Mesenchymal stem cell (in vitro differentiated cells and primary cell): ENCODE measurements at regions not wholly inside any gene's neighbourhood (a gene's known extent, or its start where the extent isn't known, plus 50 kb on each side); places are given as distances from the start of the nearest gene placed in this dataset.

Experiments used
- DNase-seq: peaks from one replicate; pipeline ENCODE4 v3.0.0-alpha.2; 2013
- H2AFZ ChIP-seq: one replicate; pipeline ENCODE4 v1.6.1; 2013; ENCODE audit warnings: low read depth, mild to moderate bottlenecking, control low read depth, inconsistent platforms, low read length, moderate library complexity
- H2AK5ac ChIP-seq: 2 replicates; pipeline ENCODE4 v1.6.1; 2013; ENCODE audit warnings: low read length, moderate library complexity, mild to moderate bottlenecking, inconsistent platforms; ENCODE audit not compliant: severe bottlenecking
- H2BK120ac ChIP-seq: one replicate; pipeline ENCODE4 v1.6.1; 2013; ENCODE audit warnings: low read depth, mild to moderate bottlenecking, inconsistent platforms, low read length, moderate library complexity
- H2BK12ac ChIP-seq, 2 experiments: one replicate each; pipeline ENCODE4 v1.6.1; 2013; ENCODE audit warnings: inconsistent platforms in 2 of 2, low read length in 2 of 2, mild to moderate bottlenecking in 2 of 2, moderate library complexity in 2 of 2, control low read depth in 1 of 2
- H2BK15ac ChIP-seq: one replicate; pipeline ENCODE4 v1.6.1; 2013; ENCODE audit warnings: mild to moderate bottlenecking, low read depth, inconsistent platforms; ENCODE audit not compliant: poor library complexity, severe bottlenecking
- H2BK5ac ChIP-seq: 2 replicates; pipeline ENCODE4 v1.6.1; 2013; ENCODE audit warnings: low read depth, mild to moderate bottlenecking, low read length, control low read depth, inconsistent platforms; ENCODE audit not compliant: poor library complexity, severe bottlenecking
- H3K14ac ChIP-seq, 2 experiments: one replicate each; pipeline ENCODE4 v1.6.1; 2013; ENCODE audit warnings: inconsistent platforms in 2 of 2, low read length in 2 of 2, control low read depth in 1 of 2, mild to moderate bottlenecking in 1 of 2, moderate library complexity in 1 of 2
- H3K18ac ChIP-seq, 2 experiments: one replicate each; pipeline ENCODE4 v1.6.1; 2013; ENCODE audit warnings: inconsistent platforms in 2 of 2, low read length in 2 of 2, control low read depth in 1 of 2, low read depth in 1 of 2, mild to moderate bottlenecking in 1 of 2
- H3K23ac ChIP-seq, 2 experiments: one replicate each; pipeline ENCODE4 v1.6.1; 2013; ENCODE audit warnings: inconsistent platforms in 2 of 2, low read length in 2 of 2, mild to moderate bottlenecking in 2 of 2, moderate library complexity in 2 of 2, control low read depth in 1 of 2
- H3K27ac ChIP-seq: 2 replicates; pipeline ENCODE4 v1.5.1; 2013; ENCODE audit warnings: mild to moderate bottlenecking, moderate library complexity, low read length, control low read depth, inconsistent platforms; ENCODE audit not compliant: poor library complexity, severe bottlenecking
- H3K27me3 ChIP-seq, 2 experiments: 2 replicates each; pipeline versions ENCODE4 v1.6.1 to v1.7.0; 2013; ENCODE audit warnings: low read length in 2 of 2, mild to moderate bottlenecking in 2 of 2, moderate library complexity in 2 of 2, control low read depth in 1 of 2, inconsistent platforms in 1 of 2; ENCODE audit not compliant: control insufficient read depth in 1 of 2, insufficient read depth in 1 of 2
- H3K36me3 ChIP-seq, 2 experiments: 2 replicates each; pipeline versions ENCODE4 v1.6.1 to v1.7.0; 2013; ENCODE audit warnings: low read length in 2 of 2, control low read depth in 1 of 2, inconsistent platforms in 1 of 2, low read depth in 1 of 2, mild to moderate bottlenecking in 1 of 2; ENCODE audit not compliant: insufficient read depth in 2 of 2, control insufficient read depth in 1 of 2
- H3K4ac ChIP-seq, 2 experiments: one replicate each; pipeline ENCODE4 v1.6.1; 2013; ENCODE audit warnings: inconsistent platforms in 2 of 2, low read length in 2 of 2, mild to moderate bottlenecking in 2 of 2, moderate library complexity in 2 of 2, control low read depth in 1 of 2, low read depth in 1 of 2
- H3K4me1 ChIP-seq: 2 replicates; pipeline ENCODE4 v1.6.1; 2013; ENCODE audit warnings: low read depth, low read length, control low read depth; ENCODE audit not compliant: control insufficient read depth, insufficient read depth
- H3K4me2 ChIP-seq: 2 replicates; pipeline ENCODE4 v1.6.1; 2013; ENCODE audit warnings: low read length, mild to moderate bottlenecking, inconsistent platforms; ENCODE audit not compliant: poor library complexity, severe bottlenecking
- H3K4me3 ChIP-seq, 2 experiments: 2 replicates each; pipeline versions ENCODE4 v1.5.1 to v1.7.0; 2013; ENCODE audit warnings: low read length in 2 of 2, mild to moderate bottlenecking in 2 of 2, control low read depth in 1 of 2, low read depth in 1 of 2; ENCODE audit not compliant: insufficient read depth in 1 of 2
- H3K79me1 ChIP-seq: replicated peaks from 2 replicates; pipeline ENCODE4 v1.6.1; 2013; ENCODE audit warnings: mild to moderate bottlenecking, control low read depth, low read length, inconsistent platforms; ENCODE audit not compliant: poor library complexity, severe bottlenecking
- H3K9ac ChIP-seq: 2 replicates; pipeline ENCODE4 v1.7.0; 2013; ENCODE audit warnings: mild to moderate bottlenecking, low read length, moderate library complexity
- H3K9me3 ChIP-seq: 2 replicates; pipeline ENCODE4 v1.7.0; 2013; ENCODE audit warnings: mild to moderate bottlenecking, low read length; ENCODE audit not compliant: control insufficient read depth
- H4K8ac ChIP-seq: one replicate; pipeline ENCODE4 v1.6.1; 2013; ENCODE audit warnings: inconsistent platforms, mild to moderate bottlenecking, low read length, moderate library complexity
- H4K91ac ChIP-seq: one replicate; pipeline ENCODE4 v1.6.1; 2013; ENCODE audit warnings: mild to moderate bottlenecking, low read length, inconsistent platforms
- WGBS: methylation state at CpG from one replicate; pipeline ENCODE4 v1.1.7; 2013; ENCODE audit warnings: mixed read lengths; 5-methylcytosine and 5-hydroxymethylcytosine counted together

DNA sequence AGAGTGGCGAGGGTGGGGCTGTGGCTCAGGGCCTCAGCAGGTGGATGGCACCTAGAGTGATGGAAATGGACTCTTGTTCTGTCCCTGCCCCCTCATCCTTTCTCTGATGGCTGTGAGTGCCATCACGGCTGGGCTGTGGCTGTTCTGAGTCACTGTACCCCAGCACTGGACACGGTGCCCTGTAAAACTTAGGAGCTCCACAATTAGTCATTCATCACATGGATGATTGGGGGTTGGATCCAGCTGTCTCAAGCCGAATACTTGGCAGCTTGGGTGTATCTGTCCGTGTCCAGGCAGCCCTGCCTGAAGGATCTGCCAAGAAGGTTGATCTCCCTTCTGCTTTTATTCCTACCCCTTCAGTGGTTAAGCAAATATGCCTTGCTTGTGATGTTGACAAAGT is 295.5 kb upstream of the EEF2KMT start:
- DNase-seq = no peak
- no peak overlapping the region for H3K14ac ChIP-seq
- no peak overlapping the region for H2BK15ac ChIP-seq
- no peaks in the 10 kb centered on the region for H3K36me3 ChIP-seq
- no peak overlapping the region for H3K4me3 ChIP-seq
- H3K23ac ChIP-seq = no peak overlapping the region
- H2AFZ ChIP-seq = no peak overlapping the region
- no peak overlapping the region for H4K91ac ChIP-seq
- no peak overlapping the region for H3K18ac ChIP-seq
- H3K79me1 ChIP-seq = no peaks in the 10 kb centered on the region
- WGBS = 39% methylated on average over 4 of the region's 5 CpGs
- no peak overlapping the region for H3K27ac ChIP-seq
- no peaks in the 10 kb centered on the region for H3K27me3 ChIP-seq
- H3K4me2 ChIP-seq = no peak overlapping the region
- H2BK120ac ChIP-seq = no peak overlapping the region
- H3K9me3 ChIP-seq = peaks cover 4% of the 10 kb centered on the region
- no peaks in the 10 kb centered on the region for H3K4me1 ChIP-seq
- H3K9ac ChIP-seq = no peak overlapping the region
- no peak overlapping the region for H2AK5ac ChIP-seq
- no peak overlapping the region for H2BK5ac ChIP-seq
- no peak overlapping the region for H2BK12ac ChIP-seq
- H3K4ac ChIP-seq = no peak overlapping the region
- no peak overlapping the region for H4K8ac ChIP-seq

GRCh38 chr16:5386989-5387388 is 289.4 kb upstream of the EEF2KMT start:
- Histone ChIP-seq H2BK15ac (no peak overlapping the region), H3K23ac (no peak overlapping the region), H3K79me1 (no peaks in the 10 kb centered on the region), H3K27ac (no peak overlapping the region), H3K9me3 (peaks cover 3% of the 10 kb centered on the region), H3K14ac (no peak overlapping the region), H3K4me2 (no peak overlapping the region), H2AFZ (no peak overlapping the region), H2BK120ac (no peak overlapping the region), H4K8ac (no peak overlapping the region), H3K9ac (no peak overlapping the region), H3K18ac (no peak overlapping the region), H4K91ac (no peak overlapping the region), H3K4me3 (no peak overlapping the region), H3K27me3 (no peaks in the 10 kb centered on the region), H2BK5ac (no peak overlapping the region), H2AK5ac (no peak overlapping the region), H3K36me3 (no peaks in the 10 kb centered on the region), H2BK12ac (no peak overlapping the region), H3K4me1 (no peaks in the 10 kb centered on the region), H3K4ac (no peak overlapping the region)
- DNase-seq = no peak
- WGBS = no CpG with 5 or more reads among the region's 2 CpGs

GRCh38 chr16:5385811-5386210 is 288.2 kb upstream of the EEF2KMT start:
- Histone ChIP-seq H4K8ac (no peak overlapping the region), H3K4me3 (no peak overlapping the region), H3K4me1 (no peaks in the 10 kb centered on the region), H2AK5ac (no peak overlapping the region), H3K4me2 (no peak overlapping the region), H2BK120ac (no peak overlapping the region), H3K36me3 (no peaks in the 10 kb centered on the region), H3K18ac (no peak overlapping the region), H3K9ac (no peak overlapping the region), H2BK5ac (no peak overlapping the region), H3K23ac (no peak overlapping the region), H3K27ac (no peak overlapping the region), H3K27me3 (no peaks in the 10 kb centered on the region), H2BK12ac (no peak overlapping the region), H4K91ac (no peak overlapping the region), H2BK15ac (no peak overlapping the region), H3K79me1 (no peaks in the 10 kb centered on the region), H3K14ac (no peak overlapping the region), H3K9me3 (peaks cover 3% of the 10 kb centered on the region), H3K4ac (no peak overlapping the region), H2AFZ (no peak overlapping the region)
- no peak for DNase-seq
- WGBS = 66% methylated on average over 3 of the region's 3 CpGs

DNA sequence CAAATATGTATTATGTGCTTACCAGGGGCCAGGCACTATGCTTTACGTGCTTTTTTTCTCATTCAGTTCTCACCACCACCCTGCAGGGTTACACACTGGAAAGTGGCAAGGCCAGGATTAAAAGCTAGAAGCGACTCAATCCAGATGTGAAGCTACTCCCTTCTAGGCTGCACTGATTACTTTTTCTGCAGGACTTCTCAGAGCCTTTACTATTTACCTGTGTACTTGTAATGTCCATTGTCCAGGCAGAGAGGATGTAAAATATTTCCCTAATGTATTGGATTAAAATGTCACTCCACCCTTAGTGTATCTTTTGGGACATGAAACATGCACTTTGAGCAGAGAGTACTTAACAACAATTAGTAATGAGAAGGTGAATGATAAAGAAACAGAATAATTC is 287.5 kb upstream of the EEF2KMT start:
- H3K18ac ChIP-seq = no peak overlapping the region
- no peak overlapping the region for H4K91ac ChIP-seq
- H2AK5ac ChIP-seq = no peak overlapping the region
- WGBS = 50% methylated on average over 2 of the region's 2 CpGs
- no peak overlapping the region for H3K4ac ChIP-seq
- H3K9me3 ChIP-seq = peaks cover 3% of the 10 kb centered on the region
- no peak overlapping the region for H4K8ac ChIP-seq
- H3K27me3 ChIP-seq = no peaks in the 10 kb centered on the region
- H3K4me2 ChIP-seq = no peak overlapping the region
- no peaks in the 10 kb centered on the region for H3K36me3 ChIP-seq
- H2BK12ac ChIP-seq = no peak overlapping the region
- no peak overlapping the region for H2BK15ac ChIP-seq
- H3K23ac ChIP-seq = no peak overlapping the region
- H3K4me3 ChIP-seq = no peak overlapping the region
- no peak overlapping the region for H3K9ac ChIP-seq
- H2AFZ ChIP-seq = no peak overlapping the region
- no peak overlapping the region for H2BK5ac ChIP-seq
- no peaks in the 10 kb centered on the region for H3K79me1 ChIP-seq
- no peak overlapping the region for H3K27ac ChIP-seq
- no peak overlapping the region for H3K14ac ChIP-seq
- no peak for DNase-seq
- H2BK120ac ChIP-seq = no peak overlapping the region
- no peaks in the 10 kb centered on the region for H3K4me1 ChIP-seq
